OCI-LY7 (cell line): ENCODE measurements at regions not wholly inside any gene's neighbourhood (a gene's known extent, or its start where the extent isn't known, plus 50 kb on each side); places are given as distances from the start of the nearest gene placed in this dataset.

Experiments
- BruUV-seq: library from RNA; stranded (reverse); fragments of 400-500 nt; replicated peaks from 2 replicates; lab custom pipeline; 2021; lab: Mats Ljungman, UMichigan
- CTCF ChIA-PET: fragments of 300-600 bp; sonication (Branson Sonifier 250); formaldehyde crosslinking; loops from one replicate; lab custom pipeline; 2022; ENCODE audit warnings: antibody characterized with exemption; ENCODE audit not compliant: unreplicated experiment; lab: Charles Lee
- POLR2A ChIA-PET: fragments of 300-600 bp; sonication (Branson Sonifier 250); formaldehyde crosslinking; loops from one replicate; lab custom pipeline; 2022; ENCODE audit warnings: antibody characterized with exemption; lab: Charles Lee
- DNase-seq: peaks from one replicate; pipeline ENCODE4 v3.0.0-alpha.2; 2015; ENCODE audit warnings: low spot score
- H2AFZ ChIP-seq: fragments of 200-600 bp; sonication (generic), shearing (Covaris generic); 2 replicates; pipeline ENCODE4 v1.6.1; 2014; ENCODE audit warnings: mild to moderate bottlenecking, antibody characterized with exemption, low read length, moderate library complexity
- H3K27ac ChIP-seq: fragments of 200-600 bp; sonication (generic); 2 replicates; pipeline ENCODE4 v1.5.1; 2014; ENCODE audit warnings: mixed run types, low read depth, mild to moderate bottlenecking, moderate library complexity, low read length, inconsistent platforms; ENCODE audit not compliant: poor library complexity, severe bottlenecking
- H3K36me3 ChIP-seq: fragments of 200-600 bp; sonication (generic); 2 replicates; pipeline ENCODE4 v1.6.1; 2014; ENCODE audit warnings: mild to moderate bottlenecking, antibody characterized with exemption, low read length, moderate library complexity, mixed read lengths; ENCODE audit not compliant: insufficient read depth
- H3K4me1 ChIP-seq: fragments of 200-600 bp; sonication (generic); 2 replicates; pipeline ENCODE4 v1.5.1; 2014; ENCODE audit warnings: mild to moderate bottlenecking, low read length; ENCODE audit not compliant: insufficient read depth, poor library complexity, severe bottlenecking
- H3K4me2 ChIP-seq: fragments of 200-600 bp; sonication (generic); 2 replicates; pipeline ENCODE4 v1.6.1; 2014; ENCODE audit warnings: mild to moderate bottlenecking, low read length
- H3K4me3 ChIP-seq: fragments of 200-600 bp; sonication (generic); 2 replicates; pipeline ENCODE4 v1.5.1; 2014; ENCODE audit warnings: mild to moderate bottlenecking, low read depth, low read length; ENCODE audit not compliant: poor library complexity, severe bottlenecking
- H3K79me2 ChIP-seq: fragments of 200-600 bp; sonication (generic); 2 replicates; pipeline ENCODE4 v1.6.1; 2016; ENCODE audit warnings: low read depth, mild to moderate bottlenecking, low read length, moderate library complexity, mixed read lengths; ENCODE audit not compliant: insufficient read depth
- H3K9me2 ChIP-seq: fragments of 200-600 bp; sonication (generic); 2 replicates; pipeline ENCODE4 v1.6.1; 2016; ENCODE audit warnings: mild to moderate bottlenecking, low read length, mixed read lengths; ENCODE audit not compliant: insufficient read depth
- H3K9me3 ChIP-seq: fragments of 200-600 bp; sonication (generic); 2 replicates; pipeline ENCODE4 v1.6.1; 2014; ENCODE audit warnings: mild to moderate bottlenecking, mixed run types, low read length, mixed read lengths
- H4K20me1 ChIP-seq: fragments of 200-600 bp; sonication (generic); 2 replicates; pipeline ENCODE4 v1.6.1; 2014; ENCODE audit warnings: mild to moderate bottlenecking, antibody characterized with exemption, low read length, moderate library complexity, mixed read lengths; ENCODE audit not compliant: insufficient read depth
- EZH2phosphoT487 ChIP-seq: fragments of 200-600 bp; sonication (generic); IDR thresholded peaks from 2 replicates; pipeline ENCODE4 v1.6.1; 2018; ENCODE audit warnings: low read depth, borderline replicate concordance, mild to moderate bottlenecking, mixed run types, antibody characterized with exemption, low read length, moderate library complexity, mixed read lengths
- intact Hi-C: fragments of 100-400 bp; cut with micrococcal nuclease; formaldehyde crosslinking; loops from one replicate; pipeline ENCODE4 v1.10.0; 2022; ENCODE audit not compliant: unreplicated experiment
- TF ChIP-seq, protein P1 (sequence below): fragments of 200-600 bp; sonication (generic); conservative IDR thresholded peaks from 2 replicates; pipeline ENCODE4 v1.5.1; 2014; ENCODE audit warnings: mild to moderate bottlenecking, antibody characterized with exemption, low read length, moderate library complexity, mixed read lengths

GRCh38 chr10:35789996-35790395 lies 147.9 kb upstream of the FZD8 start:
- ChIA-PET CTCF (no interaction called here), POLR2A (no interaction called here)
- Histone ChIP-seq H3K4me2 (no peak overlapping the region), H3K27ac (no peak overlapping the region), H3K9me2 (no peaks in the 10 kb centered on the region), H4K20me1 (no peaks in the 10 kb centered on the region), H2AFZ (no peak overlapping the region), H3K4me3 (no peak overlapping the region), H3K4me1 (no peaks in the 10 kb centered on the region), H3K9me3 (no peaks in the 10 kb centered on the region), H3K36me3 (no peaks in the 10 kb centered on the region), H3K79me2 (no peaks in the 10 kb centered on the region)
- TF ChIP-seq, protein P1, sequence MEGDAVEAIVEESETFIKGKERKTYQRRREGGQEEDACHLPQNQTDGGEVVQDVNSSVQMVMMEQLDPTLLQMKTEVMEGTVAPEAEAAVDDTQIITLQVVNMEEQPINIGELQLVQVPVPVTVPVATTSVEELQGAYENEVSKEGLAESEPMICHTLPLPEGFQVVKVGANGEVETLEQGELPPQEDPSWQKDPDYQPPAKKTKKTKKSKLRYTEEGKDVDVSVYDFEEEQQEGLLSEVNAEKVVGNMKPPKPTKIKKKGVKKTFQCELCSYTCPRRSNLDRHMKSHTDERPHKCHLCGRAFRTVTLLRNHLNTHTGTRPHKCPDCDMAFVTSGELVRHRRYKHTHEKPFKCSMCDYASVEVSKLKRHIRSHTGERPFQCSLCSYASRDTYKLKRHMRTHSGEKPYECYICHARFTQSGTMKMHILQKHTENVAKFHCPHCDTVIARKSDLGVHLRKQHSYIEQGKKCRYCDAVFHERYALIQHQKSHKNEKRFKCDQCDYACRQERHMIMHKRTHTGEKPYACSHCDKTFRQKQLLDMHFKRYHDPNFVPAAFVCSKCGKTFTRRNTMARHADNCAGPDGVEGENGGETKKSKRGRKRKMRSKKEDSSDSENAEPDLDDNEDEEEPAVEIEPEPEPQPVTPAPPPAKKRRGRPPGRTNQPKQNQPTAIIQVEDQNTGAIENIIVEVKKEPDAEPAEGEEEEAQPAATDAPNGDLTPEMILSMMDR, result no peak
- TF ChIP-seq EZH2phosphoT487, result no peak
- intact Hi-C loops, result no loop called here
- no TSS peak for BruUV-seq
- DNase-seq, result no peak

- no peak for TF ChIP-seq EZH2phosphoT487
- TF ChIP-seq, protein P1, result no peak
- Histone ChIP-seq H3K27ac (no peak overlapping the region), H4K20me1 (no peaks in the 10 kb centered on the region), H3K9me3 (no peaks in the 10 kb centered on the region), H3K9me2 (no peaks in the 10 kb centered on the region), H3K36me3 (no peaks in the 10 kb centered on the region), H3K4me1 (no peaks in the 10 kb centered on the region), H3K4me2 (no peak overlapping the region), H3K4me3 (no peak overlapping the region), H3K79me2 (no peaks in the 10 kb centered on the region), H2AFZ (no peak overlapping the region)
- CTCF ChIA-PET, result interaction anchor here (0.5 kb wide), 1 partner anchor 97 kb away, joined by 3 read pairs; no protein-coding TSS in a partner anchor
- POLR2A ChIA-PET, result no interaction called here
- BruUV-seq, result no TSS peak
- DNase-seq, result no peak
- intact Hi-C loops, result no loop called here
These were observed 142.7 kb upstream of the FZD8 start for GRCh38 chr10:35784751-35785150.

DNA sequence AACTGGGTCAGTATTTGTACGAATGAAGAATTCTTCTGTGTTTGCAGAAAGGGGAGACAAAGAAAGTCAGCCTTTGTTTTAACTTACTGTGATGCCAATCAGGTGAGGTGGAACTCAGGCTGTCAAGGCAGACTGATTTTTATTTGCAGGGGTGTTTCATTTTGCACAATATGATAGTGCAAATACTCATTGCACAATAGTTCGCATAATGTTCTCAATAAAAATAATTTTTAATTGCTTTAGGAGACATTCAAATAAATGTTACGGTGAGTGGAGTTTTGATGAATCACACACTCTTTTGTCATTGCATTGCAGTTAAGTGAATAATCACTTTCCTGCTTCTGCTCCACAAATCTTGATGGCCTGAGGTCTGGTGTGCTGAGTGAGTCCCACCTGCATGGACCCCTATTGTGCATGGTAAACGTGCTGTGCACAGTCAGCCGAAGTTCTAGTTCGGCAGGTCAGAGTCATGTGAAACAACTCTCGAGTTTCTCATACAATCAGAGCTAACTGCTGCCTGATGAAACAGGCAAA lies 141.3 kb upstream of the FZD8 start:
- Histone ChIP-seq H3K79me2 (no peaks in the 10 kb centered on the region), H2AFZ (no peak overlapping the region), H3K4me2 (no peak overlapping the region), H3K9me3 (no peaks in the 10 kb centered on the region), H3K27ac (no peak overlapping the region), H3K36me3 (no peaks in the 10 kb centered on the region), H4K20me1 (no peaks in the 10 kb centered on the region), H3K4me1 (no peaks in the 10 kb centered on the region), H3K9me2 (no peaks in the 10 kb centered on the region), H3K4me3 (no peak overlapping the region)
- TF ChIP-seq, protein P1, result no peak
- TF ChIP-seq EZH2phosphoT487, result no peak
- CTCF ChIA-PET, result no interaction called here
- intact Hi-C loops, result no loop called here
- POLR2A ChIA-PET, result interaction anchor here (0.6 kb wide), 1 partner anchor 1314 kb away, joined by 5 read pairs; no protein-coding TSS in a partner anchor
- no TSS peak for BruUV-seq
- no peak for DNase-seq
